ENCODE measurements at regions not wholly inside any gene's neighbourhood (a gene's known extent, or its start where the extent isn't known, plus 50 kb on each side); places are given as distances from the start of the nearest gene placed in this dataset.

DNA sequence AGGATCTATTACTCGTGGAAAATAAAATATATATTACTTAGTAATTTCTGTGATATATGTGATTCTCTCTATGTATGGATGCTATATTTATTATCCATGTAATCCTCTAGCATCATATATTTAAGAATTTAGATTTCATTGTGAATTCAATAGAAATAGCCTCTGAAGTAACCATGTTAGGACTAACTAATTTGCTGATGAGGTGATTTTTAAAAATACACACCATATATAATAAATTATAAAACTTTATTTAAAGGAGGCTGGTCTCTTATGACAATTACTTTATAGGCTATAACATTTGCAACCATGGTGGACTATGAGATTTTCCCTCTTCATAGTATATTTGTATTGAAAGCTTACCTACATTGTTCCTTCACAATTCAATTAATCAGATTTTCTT lies 424.9 kb upstream of the MGAT4C start:
- ATAC-seq (no peak), DNase-seq (no peak)
- H3K4me3 Mint-ChIP-seq, result no peak overlapping the region
- H3K4me1 Mint-ChIP-seq, result no peaks in the 10 kb centered on the region
- H3K36me3 Mint-ChIP-seq, result no peaks in the 10 kb centered on the region
- peaks cover 5 to 15% of the 10 kb centered on the region in 2 donors for H3K9me3 Mint-ChIP-seq
- Histone ChIP-seq H3K27me3 (ENCODE audit: control insufficient read depth, insufficient read depth, low read length) (no peaks in the 10 kb centered on the region), H3K27ac (ENCODE audit: low read length) (no peak overlapping the region), H3K4me3 (ENCODE audit: low read length) (no peak overlapping the region), H3K9me3 (ENCODE audit: control insufficient read depth, insufficient read depth, low read length) (no peaks in the 10 kb centered on the region), H3K36me3 (ENCODE audit: control insufficient read depth, insufficient read depth, low read length) (no peaks in the 10 kb centered on the region), H3K4me1 (ENCODE audit: control insufficient read depth, insufficient read depth, low read length) (no peaks in the 10 kb centered on the region)
- intact Hi-C loops (cut with micrococcal nuclease), result no loop called here
- no peak overlapping the region for H3K27ac Mint-ChIP-seq
- H3K27me3 Mint-ChIP-seq (ENCODE audit: low read depth in 2 of 2), result no peaks in the 10 kb centered on the region
- TF ChIP-seq, protein P1, sequence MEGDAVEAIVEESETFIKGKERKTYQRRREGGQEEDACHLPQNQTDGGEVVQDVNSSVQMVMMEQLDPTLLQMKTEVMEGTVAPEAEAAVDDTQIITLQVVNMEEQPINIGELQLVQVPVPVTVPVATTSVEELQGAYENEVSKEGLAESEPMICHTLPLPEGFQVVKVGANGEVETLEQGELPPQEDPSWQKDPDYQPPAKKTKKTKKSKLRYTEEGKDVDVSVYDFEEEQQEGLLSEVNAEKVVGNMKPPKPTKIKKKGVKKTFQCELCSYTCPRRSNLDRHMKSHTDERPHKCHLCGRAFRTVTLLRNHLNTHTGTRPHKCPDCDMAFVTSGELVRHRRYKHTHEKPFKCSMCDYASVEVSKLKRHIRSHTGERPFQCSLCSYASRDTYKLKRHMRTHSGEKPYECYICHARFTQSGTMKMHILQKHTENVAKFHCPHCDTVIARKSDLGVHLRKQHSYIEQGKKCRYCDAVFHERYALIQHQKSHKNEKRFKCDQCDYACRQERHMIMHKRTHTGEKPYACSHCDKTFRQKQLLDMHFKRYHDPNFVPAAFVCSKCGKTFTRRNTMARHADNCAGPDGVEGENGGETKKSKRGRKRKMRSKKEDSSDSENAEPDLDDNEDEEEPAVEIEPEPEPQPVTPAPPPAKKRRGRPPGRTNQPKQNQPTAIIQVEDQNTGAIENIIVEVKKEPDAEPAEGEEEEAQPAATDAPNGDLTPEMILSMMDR (IDR thresholded peaks at IDR 0.05), result no peak
- WGBS (ENCODE audit: insufficient coverage), result no CpG with 5 or more reads among the region's 1 CpG

DNA sequence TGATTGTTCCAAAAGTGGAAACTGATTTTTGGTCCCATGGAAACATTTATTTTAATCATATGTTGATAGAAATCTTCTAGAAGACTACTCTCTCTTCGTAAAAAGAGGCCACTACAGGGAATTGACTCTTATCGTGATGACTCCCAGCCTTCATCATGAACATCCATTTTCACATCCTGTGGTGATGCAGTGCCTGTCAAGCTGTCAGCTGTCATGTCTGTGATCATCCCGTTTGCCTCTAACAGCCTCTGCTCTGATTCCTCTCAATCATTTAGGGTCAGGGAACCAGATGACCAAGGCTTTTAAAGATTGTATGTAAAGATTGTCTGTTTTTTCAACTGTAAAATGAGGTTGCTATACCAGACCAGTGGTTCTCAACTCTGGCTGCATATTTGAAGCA lies 419.0 kb upstream of the MGAT4C start:
- Histone ChIP-seq H3K36me3 (ENCODE audit: control insufficient read depth, insufficient read depth, low read length) (no peaks in the 10 kb centered on the region), H3K9me3 (ENCODE audit: control insufficient read depth, insufficient read depth, low read length) (no peaks in the 10 kb centered on the region), H3K27me3 (ENCODE audit: control insufficient read depth, insufficient read depth, low read length) (no peaks in the 10 kb centered on the region), H3K4me3 (ENCODE audit: low read length) (no peak overlapping the region), H3K27ac (ENCODE audit: low read length) (no peak overlapping the region), H3K4me1 (ENCODE audit: control insufficient read depth, insufficient read depth, low read length) (no peaks in the 10 kb centered on the region)
- WGBS (ENCODE audit: insufficient coverage), result 75% methylated on average over 3 of the region's 3 CpGs
- Mint-ChIP-seq H3K36me3 (peaks cover 2% of the 10 kb centered on the region), H3K4me1 (no peaks in the 10 kb centered on the region), H3K9me3 (peaks cover 13 to 22% of the 10 kb centered on the region in 2 donors), H3K4me3 (no peak overlapping the region), H3K27ac (no peak overlapping the region), H3K27me3 (ENCODE audit: low read depth in 2 of 2) (no peaks in the 10 kb centered on the region)
- DNase-seq (no peak), ATAC-seq (no peak)
- intact Hi-C loops (cut with micrococcal nuclease), result no loop called here
- TF ChIP-seq, protein P1 (IDR thresholded peaks at IDR 0.05), result no peak

DNA sequence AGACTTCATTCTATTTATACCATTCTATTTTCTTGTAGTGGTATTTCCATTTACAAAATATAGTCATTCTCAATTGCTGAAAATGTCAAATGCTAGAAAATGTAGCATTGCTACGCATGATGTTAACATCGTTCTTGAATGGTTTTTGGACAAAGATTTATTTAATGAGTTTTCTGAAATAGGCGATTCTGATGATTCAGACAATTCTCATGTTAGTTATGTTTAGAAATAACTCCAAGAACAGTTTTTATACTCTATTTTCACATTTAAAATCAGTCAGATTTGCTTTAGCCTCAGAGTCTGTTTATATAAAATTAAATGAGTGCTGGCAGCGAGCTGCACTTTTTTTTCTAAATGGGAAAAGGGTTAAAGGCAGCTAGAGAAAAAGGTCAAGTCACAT lies 414.8 kb upstream of the MGAT4C start:
- TF ChIP-seq, protein P1 (IDR thresholded peaks at IDR 0.05), result no peak
- peaks cover 16 to 23% of the 10 kb centered on the region in 2 donors for H3K9me3 Mint-ChIP-seq

DNA sequence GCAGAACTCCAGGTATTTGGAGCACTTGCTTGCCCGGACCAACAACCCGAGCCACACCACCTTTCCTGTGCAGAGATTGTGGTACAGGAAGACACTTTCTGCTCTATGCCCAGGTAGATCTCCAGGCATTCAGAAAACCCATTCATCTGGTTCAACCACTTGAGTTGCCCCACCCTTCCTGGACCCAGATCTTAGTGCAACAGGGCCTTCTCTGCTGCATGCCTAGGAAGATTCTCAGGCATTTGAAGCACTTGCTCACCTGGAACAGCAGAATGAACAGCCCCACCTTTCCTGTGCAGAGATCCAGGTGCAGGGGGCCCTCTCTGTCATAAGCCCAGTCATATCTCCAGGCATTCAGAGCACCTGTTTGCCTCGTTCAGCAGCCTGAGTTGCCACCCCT lies 412.8 kb upstream of the MGAT4C start:
- Histone ChIP-seq H3K27me3 (ENCODE audit: control insufficient read depth, insufficient read depth, low read length) (no peaks in the 10 kb centered on the region), H3K36me3 (ENCODE audit: control insufficient read depth, insufficient read depth, low read length) (no peaks in the 10 kb centered on the region), H3K9me3 (ENCODE audit: control insufficient read depth, insufficient read depth, low read length) (peaks cover 9% of the 10 kb centered on the region), H3K27ac (ENCODE audit: low read length) (no peak overlapping the region), H3K4me1 (ENCODE audit: control insufficient read depth, insufficient read depth, low read length) (no peaks in the 10 kb centered on the region), H3K4me3 (ENCODE audit: low read length) (no peak overlapping the region)
- ATAC-seq, result no peak
- intact Hi-C loops (cut with micrococcal nuclease), result no loop called here
- peaks cover 20 to 24% of the 10 kb centered on the region in 2 donors for H3K9me3 Mint-ChIP-seq
- no peak overlapping the region for H3K4me3 Mint-ChIP-seq
- peaks cover 14% of the 10 kb centered on the region for H3K36me3 Mint-ChIP-seq
- 73% methylated on average over 3 of the region's 3 CpGs for WGBS (ENCODE audit: insufficient coverage)
- H3K27me3 Mint-ChIP-seq (ENCODE audit: low read depth in 2 of 2), result no peaks in the 10 kb centered on the region
- no peaks in the 10 kb centered on the region for H3K4me1 Mint-ChIP-seq
- TF ChIP-seq, protein P1 (IDR thresholded peaks at IDR 0.05), result no peak
- H3K27ac Mint-ChIP-seq, result no peak overlapping the region
- DNase-seq, result no peak

More for the DNA sequence above, 414.8 kb upstream of the MGAT4C start:
- Mint-ChIP-seq H3K36me3 (peaks cover 14% of the 10 kb centered on the region), H3K27ac (no peak overlapping the region), H3K4me3 (no peak overlapping the region), H3K4me1 (no peaks in the 10 kb centered on the region), H3K27me3 (ENCODE audit: low read depth in 2 of 2) (no peaks in the 10 kb centered on the region)
- Histone ChIP-seq H3K4me1 (ENCODE audit: control insufficient read depth, insufficient read depth, low read length) (no peaks in the 10 kb centered on the region), H3K9me3 (ENCODE audit: control insufficient read depth, insufficient read depth, low read length) (peaks cover 9% of the 10 kb centered on the region), H3K4me3 (ENCODE audit: low read length) (no peak overlapping the region), H3K27me3 (ENCODE audit: control insufficient read depth, insufficient read depth, low read length) (no peaks in the 10 kb centered on the region), H3K27ac (ENCODE audit: low read length) (no peak overlapping the region), H3K36me3 (ENCODE audit: control insufficient read depth, insufficient read depth, low read length) (no peaks in the 10 kb centered on the region)
- WGBS (ENCODE audit: insufficient coverage), result 86% methylated on average over 4 of the region's 4 CpGs
- DNase-seq (no peak), ATAC-seq (no peak)
- intact Hi-C loops (cut with micrococcal nuclease), result no loop called here
